ENCODE measurements at regions not wholly inside any gene's neighbourhood (a gene's known extent, or its start where the extent isn't known, plus 50 kb on each side); places are given as distances from the start of the nearest gene placed in this dataset.
"Not testable (repeated sequence)": the region's sequence is repeated elsewhere in the genome, so short reads cannot be mapped to it uniquely, and the experiment has no call there.

- Histone ChIP-seq H3K9ac (ENCODE audit: low read length) (no peak overlapping the region), H3K4me3 (ENCODE audit: low read length) (no peak overlapping the region), H3K36me3 (ENCODE audit: control insufficient read depth, insufficient read depth, low read length, severe bottlenecking) (no peaks in the 10 kb centered on the region), H3K27me3 (replicated peaks; ENCODE audit: control insufficient read depth, insufficient read depth, low read length) (peaks cover 42% of the 10 kb centered on the region), H3K4me1 (ENCODE audit: control insufficient read depth, insufficient read depth, low read length) (no peaks in the 10 kb centered on the region), H3K9me3 (ENCODE audit: control insufficient read depth, low read length) (peaks cover 4% of the 10 kb centered on the region)
- DNase-seq (ENCODE audit: low read depth), result no peak
Observed at GRCh38 chr1:34367954-34368353, 191.2 kb downstream of the C1orf94 start.

GRCh38 chr1:34369701-34370455 lies 193.2 kb downstream of the C1orf94 start:
- no peaks in the 10 kb centered on the region for H3K36me3 ChIP-seq (ENCODE audit: control insufficient read depth, insufficient read depth, low read length, severe bottlenecking)
- no peak overlapping the region for H3K9ac ChIP-seq (ENCODE audit: low read length)
- H3K4me1 ChIP-seq (ENCODE audit: control insufficient read depth, insufficient read depth, low read length), result no peaks in the 10 kb centered on the region
- no peak for DNase-seq (ENCODE audit: low read depth)
- peaks cover 4% of the 10 kb centered on the region for H3K9me3 ChIP-seq (ENCODE audit: control insufficient read depth, low read length)
- no peak overlapping the region for H3K4me3 ChIP-seq (ENCODE audit: low read length)
- peaks cover 46% of the 10 kb centered on the region for H3K27me3 ChIP-seq (replicated peaks; ENCODE audit: control insufficient read depth, insufficient read depth, low read length)

- H3K9me3 ChIP-seq (ENCODE audit: control insufficient read depth, low read length), result no peaks in the 10 kb centered on the region
- H3K36me3 ChIP-seq (ENCODE audit: control insufficient read depth, insufficient read depth, low read length, severe bottlenecking), result no peaks in the 10 kb centered on the region
- H3K4me3 ChIP-seq (ENCODE audit: low read length), result no peak overlapping the region
- H3K27me3 ChIP-seq (replicated peaks; ENCODE audit: control insufficient read depth, insufficient read depth, low read length), result peaks cover 45% of the 10 kb centered on the region
- H3K9ac ChIP-seq (ENCODE audit: low read length), result no peak overlapping the region
- DNase-seq (ENCODE audit: low read depth), result no peak
- H3K4me1 ChIP-seq (ENCODE audit: control insufficient read depth, insufficient read depth, low read length), result no peaks in the 10 kb centered on the region
Observed at GRCh38 chr1:34370748-34371147, 194.0 kb downstream of the C1orf94 start.

- not testable (repeated sequence) for H3K9ac ChIP-seq (ENCODE audit: low read length); H3K36me3 ChIP-seq (ENCODE audit: control insufficient read depth, insufficient read depth, low read length, severe bottlenecking); DNase-seq (ENCODE audit: low read depth); H3K4me3 ChIP-seq (ENCODE audit: low read length); H3K9me3 ChIP-seq (ENCODE audit: control insufficient read depth, low read length); H3K4me1 ChIP-seq (ENCODE audit: control insufficient read depth, insufficient read depth, low read length)
- peaks cover 45% of the 10 kb centered on the region for H3K27me3 ChIP-seq (replicated peaks; ENCODE audit: control insufficient read depth, insufficient read depth, low read length)
Observed at GRCh38 chr1:34371179-34371578, 194.5 kb downstream of the C1orf94 start.

GRCh38 chr1:34371829-34372532 lies 195.3 kb downstream of the C1orf94 start:
- DNase-seq (ENCODE audit: low read depth), result no peak
- Histone ChIP-seq H3K36me3 (ENCODE audit: control insufficient read depth, insufficient read depth, low read length, severe bottlenecking) (no peaks in the 10 kb centered on the region), H3K4me1 (ENCODE audit: control insufficient read depth, insufficient read depth, low read length) (no peaks in the 10 kb centered on the region), H3K9ac (ENCODE audit: low read length) (no peak overlapping the region), H3K4me3 (ENCODE audit: low read length) (no peak overlapping the region), H3K27me3 (replicated peaks; ENCODE audit: control insufficient read depth, insufficient read depth, low read length) (peaks cover 45% of the 10 kb centered on the region), H3K9me3 (ENCODE audit: control insufficient read depth, low read length) (no peaks in the 10 kb centered on the region)

- H3K27me3 ChIP-seq (replicated peaks; ENCODE audit: control insufficient read depth, insufficient read depth, low read length), result peaks cover 46% of the 10 kb centered on the region
Observed at GRCh38 chr1:34372891-34373290, 196.2 kb downstream of the C1orf94 start.

GRCh38 chr1:34373912-34374311 lies 197.2 kb downstream of the C1orf94 start:
- Histone ChIP-seq H3K27me3 (replicated peaks; ENCODE audit: control insufficient read depth, insufficient read depth, low read length) (peaks cover 51% of the 10 kb centered on the region), H3K36me3 (ENCODE audit: control insufficient read depth, insufficient read depth, low read length, severe bottlenecking) (no peaks in the 10 kb centered on the region), H3K9ac (ENCODE audit: low read length) (no peak overlapping the region), H3K4me3 (ENCODE audit: low read length) (no peak overlapping the region), H3K4me1 (ENCODE audit: control insufficient read depth, insufficient read depth, low read length) (peaks cover under 1% of the 10 kb centered on the region), H3K9me3 (ENCODE audit: control insufficient read depth, low read length) (no peaks in the 10 kb centered on the region)
- DNase-seq (ENCODE audit: low read depth), result no peak

More at GRCh38 chr1:34372891-34373290, 196.2 kb downstream of the C1orf94 start:
- no peak for DNase-seq (ENCODE audit: low read depth)
- Histone ChIP-seq H3K4me3 (ENCODE audit: low read length) (no peak overlapping the region), H3K4me1 (ENCODE audit: control insufficient read depth, insufficient read depth, low read length) (no peaks in the 10 kb centered on the region), H3K36me3 (ENCODE audit: control insufficient read depth, insufficient read depth, low read length, severe bottlenecking) (no peaks in the 10 kb centered on the region), H3K9me3 (ENCODE audit: control insufficient read depth, low read length) (no peaks in the 10 kb centered on the region), H3K9ac (ENCODE audit: low read length) (no peak overlapping the region)

GRCh38 chr1:34376531-34376930 lies 199.8 kb downstream of the C1orf94 start:
- Histone ChIP-seq H3K9me3 (ENCODE audit: control insufficient read depth, low read length) (no peaks in the 10 kb centered on the region), H3K9ac (ENCODE audit: low read length) (no peak overlapping the region), H3K4me3 (ENCODE audit: low read length) (no peak overlapping the region)

GRCh38 chr1:34378968-34379856 lies 202.5 kb downstream of the C1orf94 start:
- Histone ChIP-seq H3K9ac (ENCODE audit: low read length) (no peak overlapping the region), H3K27me3 (replicated peaks; ENCODE audit: control insufficient read depth, insufficient read depth, low read length) (peaks cover 16% of the 10 kb centered on the region), H3K9me3 (ENCODE audit: control insufficient read depth, low read length) (no peaks in the 10 kb centered on the region), H3K4me1 (ENCODE audit: control insufficient read depth, insufficient read depth, low read length) (peaks cover 16% of the 10 kb centered on the region), H3K4me3 (ENCODE audit: low read length) (no peak overlapping the region), H3K36me3 (ENCODE audit: control insufficient read depth, insufficient read depth, low read length, severe bottlenecking) (no peaks in the 10 kb centered on the region)
- DNase-seq (ENCODE audit: low read depth), result no peak

More at GRCh38 chr1:34376531-34376930, 199.8 kb downstream of the C1orf94 start:
- peaks cover 16% of the 10 kb centered on the region for H3K4me1 ChIP-seq (ENCODE audit: control insufficient read depth, insufficient read depth, low read length)
- no peak for DNase-seq (ENCODE audit: low read depth)
- no peaks in the 10 kb centered on the region for H3K36me3 ChIP-seq (ENCODE audit: control insufficient read depth, insufficient read depth, low read length, severe bottlenecking)
- peaks cover 36% of the 10 kb centered on the region for H3K27me3 ChIP-seq (replicated peaks; ENCODE audit: control insufficient read depth, insufficient read depth, low read length)

GRCh38 chr1:34379911-34380310 lies 203.2 kb downstream of the C1orf94 start:
- no peaks in the 10 kb centered on the region for H3K9me3 ChIP-seq (ENCODE audit: control insufficient read depth, low read length)
- H3K9ac ChIP-seq (ENCODE audit: low read length), result no peak overlapping the region

More at GRCh38 chr1:34379911-34380310, 203.2 kb downstream of the C1orf94 start:
- peaks cover 16% of the 10 kb centered on the region for H3K4me1 ChIP-seq (ENCODE audit: control insufficient read depth, insufficient read depth, low read length)
- peaks cover 11% of the 10 kb centered on the region for H3K27me3 ChIP-seq (replicated peaks; ENCODE audit: control insufficient read depth, insufficient read depth, low read length)
- no peaks in the 10 kb centered on the region for H3K36me3 ChIP-seq (ENCODE audit: control insufficient read depth, insufficient read depth, low read length, severe bottlenecking)
- no peak for DNase-seq (ENCODE audit: low read depth)
- no peak overlapping the region for H3K4me3 ChIP-seq (ENCODE audit: low read length)

All from adipocyte (in vitro differentiated cells).